Motor neuron (in vitro differentiated cells): ENCODE measurements at regions not wholly inside any gene's neighbourhood (a gene's known extent, or its start where the extent isn't known, plus 50 kb on each side); places are given as distances from the start of the nearest gene placed in this dataset.
"Not testable (repeated sequence)": the region's sequence is repeated elsewhere in the genome, so short reads cannot be mapped to it uniquely, and the experiment has no call there.

Experiments
- ATAC-seq, 8 experiments: fragments of 200-7000 bp; cut with Tn5 transposase; replicated peaks in 6 of 8; 2 replicates each; pipeline ENCODE4 v1.8.0; 2021; ENCODE audit warnings: mild to moderate bottlenecking in 8 of 8, moderate library complexity in 8 of 8
- H3K27ac ChIP-seq, 2 donors: fragments of 250-450 bp; sonication (Bioruptor Pico); 2 replicates each; pipeline ENCODE4 v1.9.0; 2021; ENCODE audit warnings: antibody characterized with exemption in 2 of 2, mild to moderate bottlenecking in 2 of 2, moderate library complexity in 1 of 2
- H3K4me1 ChIP-seq, 2 donors: fragments of 250-450 bp; sonication (Bioruptor Pico); replicated peaks in 1 of 2; 2 replicates each; pipeline ENCODE4 v1.6.1; 2021; ENCODE audit warnings: antibody characterized with exemption in 2 of 2, mild to moderate bottlenecking in 2 of 2, moderate library complexity in 1 of 2
- H3K4me3 ChIP-seq, 5 donors: fragments of 250-450 bp; sonication (Bioruptor Pico); 2 replicates each; pipeline ENCODE4 v1.9.0; 2021; ENCODE audit warnings: antibody characterized with exemption in 5 of 5, mild to moderate bottlenecking in 5 of 5, moderate library complexity in 4 of 5
- WGBS, 10 experiments: fragments of 450-650 bp; shearing (Covaris generic); methylation state at CpG; one replicate each; pipeline ENCODE4 v1.0.0; 2022; 5-methylcytosine and 5-hydroxymethylcytosine counted together
- in situ Hi-C, 9 experiments: fragments of 400-800 bp; cut with MboI; loops; one replicate each; pipeline ENCODE4 v1.15.0; 2021; ENCODE audit warnings: low sequenced_read_pairs in 9 of 9, low pct_unique_long_range_greater_than_20kb in 2 of 9; ENCODE audit not compliant: unreplicated experiment in 9 of 9

GRCh38 chr1:60541831-60542532 lies 468.4 kb upstream of the C1orf87 start:
- WGBS, 10 experiments, result 44 to 97% (median 84%) methylated on average over 2 of the region's 2 CpGs; no CpG with 5 or more reads in 1 of the 10 experiments
- H3K27ac ChIP-seq, result no peak overlapping the region
- in situ Hi-C loops, result no loop called here
- no peak overlapping the region for H3K4me3 ChIP-seq
- no peak for ATAC-seq
- H3K4me1 ChIP-seq, result peaks cover 0 to 9% of the 10 kb centered on the region in 2 donors

GRCh38 chr1:60540141-60540540 lies 466.6 kb upstream of the C1orf87 start:
- in situ Hi-C loops, result no loop called here
- no peak overlapping the region for H3K27ac ChIP-seq
- H3K4me3 ChIP-seq, result no peak overlapping the region
- H3K4me1 ChIP-seq, result peaks cover 0 to 6% of the 10 kb centered on the region in 2 donors
- ATAC-seq, result no peak
- WGBS, 10 experiments, result 8 to 98% (median 90%) methylated on average over 2 to 12 of the region's 12 CpGs; no CpG with 5 or more reads in 1 of the 10 experiments

DNA sequence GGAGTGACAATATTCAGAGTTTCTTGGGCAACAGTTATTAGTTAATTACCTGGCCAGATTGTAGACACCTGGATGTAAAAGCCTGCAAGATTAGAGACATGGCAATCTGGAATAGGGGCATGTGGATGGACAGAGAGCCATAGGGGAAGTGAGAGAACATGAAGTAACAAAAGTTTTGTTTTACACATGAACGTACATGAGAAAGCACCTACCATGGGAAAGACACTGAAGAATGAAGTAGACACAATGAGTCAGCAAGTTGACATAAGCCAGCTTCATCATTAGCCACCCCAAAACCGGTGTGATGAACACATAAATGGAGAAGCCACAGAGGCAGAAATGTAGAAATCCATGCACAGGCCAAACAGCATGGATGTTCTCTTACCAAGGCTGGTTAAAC lies 462.1 kb upstream of the C1orf87 start:
- Histone ChIP-seq H3K4me3 (no peak overlapping the region), H3K4me1 (no peaks in the 10 kb centered on the region), H3K27ac (no peak overlapping the region)
- WGBS, 10 experiments, result 0 to 95% (median 70%) methylated on average over 1 to 2 of the region's 2 CpGs; no CpG with 5 or more reads in 1 of the 10 experiments
- in situ Hi-C loops, result no loop called here
- ATAC-seq, result no peak

DNA sequence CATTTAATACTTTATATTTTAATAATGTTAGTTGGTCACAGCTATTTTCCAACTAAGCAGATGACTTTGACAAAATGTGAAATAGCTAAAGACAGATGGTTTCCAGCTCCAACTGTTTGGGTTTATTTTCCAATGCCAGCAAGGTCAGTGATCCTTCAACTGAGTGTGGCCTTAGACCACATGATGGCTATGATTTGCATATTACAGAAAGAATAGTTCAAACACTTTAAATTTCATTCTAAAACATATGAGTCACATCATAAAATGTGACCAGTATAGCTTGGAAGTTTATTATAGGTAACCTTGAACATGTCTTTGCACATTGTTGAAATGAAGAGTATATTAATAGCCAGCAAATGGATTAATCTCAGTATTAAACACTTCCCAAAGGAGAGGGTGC lies 454.0 kb upstream of the C1orf87 start:
- in situ Hi-C loops, result no loop called here
- Histone ChIP-seq H3K4me1 (no peaks in the 10 kb centered on the region), H3K27ac (no peak overlapping the region), H3K4me3 (no peak overlapping the region)
- no peak for ATAC-seq

DNA sequence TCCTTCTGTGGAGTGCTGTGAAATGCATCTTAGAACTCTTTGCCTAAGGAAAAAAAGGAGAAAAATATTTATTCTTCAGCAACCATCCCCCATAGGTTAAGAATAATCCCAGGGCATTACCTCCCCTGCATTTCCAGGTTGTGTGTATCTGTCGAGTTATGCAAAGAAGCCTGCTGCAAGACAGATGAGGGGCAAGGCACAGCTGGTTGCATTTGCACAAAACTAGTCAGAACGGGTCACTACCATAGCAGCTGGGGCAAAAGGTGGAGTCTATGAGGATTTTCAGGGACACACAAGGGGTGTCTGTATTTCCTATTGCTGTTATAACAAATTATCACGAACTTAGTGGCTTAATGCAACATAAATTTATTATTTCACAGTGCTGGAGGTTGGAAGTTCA lies 443.4 kb upstream of the C1orf87 start:
- peak in 6 of 8 experiments; percentile 30 to 88 (median 74) for ATAC-seq
- no peak overlapping the region for H3K4me3 ChIP-seq
- H3K4me1 ChIP-seq, result peaks cover 13 to 17% of the 10 kb centered on the region in 2 donors
- 0 to 80% (median 31%) methylated on average over 1 to 3 of the region's 3 CpGs for WGBS, 10 experiments
- in situ Hi-C loops, result no loop called here
- no peak overlapping the region for H3K27ac ChIP-seq

- ATAC-seq, result no peak
- in situ Hi-C loops, result no loop called here
- Histone ChIP-seq H3K27ac (no peak overlapping the region), H3K4me1 (no peaks in the 10 kb centered on the region), H3K4me3 (no peak overlapping the region)
Observed at GRCh38 chr1:60510162-60510561, 436.6 kb upstream of the C1orf87 start.

- no peak overlapping the region for H3K27ac ChIP-seq
- WGBS, 10 experiments, result 5 to 100% (median 67%) methylated on average over 1 to 3 of the region's 3 CpGs; no CpG with 5 or more reads in 1 of the 10 experiments
- H3K4me1 ChIP-seq, result peaks cover 6 to 11% of the 10 kb centered on the region in 2 donors
- H3K4me3 ChIP-seq, result no peak overlapping the region
- in situ Hi-C loops, result no loop called here
- peak in 1 of 8 experiments; percentile 37 for ATAC-seq
Observed at GRCh38 chr1:60504206-60504840, 430.8 kb upstream of the C1orf87 start.

GRCh38 chr1:60503266-60503925 lies 429.8 kb upstream of the C1orf87 start:
- H3K4me1 ChIP-seq, result peaks cover 6 to 11% of the 10 kb centered on the region in 2 donors
- H3K4me3 ChIP-seq, result no peak overlapping the region
- no peak overlapping the region for H3K27ac ChIP-seq
- WGBS, 10 experiments, result 0 to 90% (median 46%) methylated on average over 2 to 9 of the region's 9 CpGs
- in situ Hi-C loops, result no loop called here
- peak; percentile 27 to 90 (median 86) for ATAC-seq

DNA sequence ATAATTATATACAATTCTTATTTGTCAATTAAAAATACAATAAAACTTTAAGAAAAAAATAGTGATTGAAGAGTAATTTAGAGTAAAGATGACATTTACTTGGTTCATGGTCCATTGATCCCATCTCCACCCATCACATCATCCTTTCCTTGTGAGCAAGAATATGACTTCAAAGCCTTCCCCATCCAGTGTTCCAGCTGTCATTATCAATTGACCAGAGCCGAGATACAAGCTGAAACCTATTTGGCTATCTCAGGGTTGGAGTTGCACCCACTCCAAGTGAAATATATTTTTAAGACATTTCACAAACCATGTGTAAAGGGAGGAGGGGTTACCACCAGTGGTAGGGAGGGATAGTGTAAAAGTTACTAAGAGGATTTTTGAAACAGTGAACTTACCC lies 428.9 kb upstream of the C1orf87 start:
- WGBS, 10 experiments, result 0 to 100% (median 82%) methylated on average over 1 of the region's 1 CpG; no CpG with 5 or more reads in 1 of the 10 experiments
- in situ Hi-C loops, result no loop called here
- ATAC-seq, result no peak
- Histone ChIP-seq H3K4me1 (peaks cover 6 to 11% of the 10 kb centered on the region in 2 donors), H3K4me3 (no peak overlapping the region), H3K27ac (no peak overlapping the region)

DNA sequence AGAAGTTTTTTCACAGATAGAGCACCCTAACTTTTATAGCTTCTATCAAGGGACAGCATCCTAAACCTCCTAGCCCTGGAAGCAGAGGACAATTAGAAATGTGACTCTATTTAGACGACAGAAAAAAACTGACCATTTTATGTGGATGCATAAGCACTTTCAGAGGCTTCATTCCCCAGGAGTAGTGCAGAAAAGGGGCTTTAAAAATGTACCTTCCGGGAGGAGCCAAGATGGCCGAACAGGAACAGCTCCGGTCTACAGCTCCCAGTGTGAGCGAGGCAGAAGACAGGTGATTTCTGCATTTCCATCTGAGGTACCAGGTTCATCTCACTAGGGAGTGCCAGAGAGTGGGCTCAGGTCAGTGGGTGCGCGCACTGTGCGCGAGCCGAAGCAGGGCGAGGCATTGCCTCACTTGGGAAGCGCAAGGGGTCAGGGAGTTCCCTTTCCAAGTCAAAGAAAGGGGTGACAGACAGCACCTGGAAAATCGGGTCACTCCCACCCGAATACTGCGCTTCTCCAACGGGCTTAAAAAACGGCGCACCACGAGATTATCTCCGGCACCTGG lies 416.4 kb upstream of the C1orf87 start:
- H3K4me3 ChIP-seq, result peak overlapping the region in 1 of 5 donors; percentile 9
- in situ Hi-C loops, H3K4me1 ChIP-seq, H3K27ac ChIP-seq, ATAC-seq: not testable (repeated sequence)
- WGBS, 10 experiments, result 29 to 89% (median 67%) methylated on average over 1 to 5 of the region's 20 CpGs; no CpG with 5 or more reads in 2 of the 10 experiments

GRCh38 chr1:60488847-60489246 lies 415.3 kb upstream of the C1orf87 start:
- Histone ChIP-seq H3K4me1 (peaks cover 0 to 6% of the 10 kb centered on the region in 2 donors), H3K27ac (no peak overlapping the region), H3K4me3 (no peak overlapping the region)
- ATAC-seq, result no peak
- in situ Hi-C loops, result no loop called here

DNA sequence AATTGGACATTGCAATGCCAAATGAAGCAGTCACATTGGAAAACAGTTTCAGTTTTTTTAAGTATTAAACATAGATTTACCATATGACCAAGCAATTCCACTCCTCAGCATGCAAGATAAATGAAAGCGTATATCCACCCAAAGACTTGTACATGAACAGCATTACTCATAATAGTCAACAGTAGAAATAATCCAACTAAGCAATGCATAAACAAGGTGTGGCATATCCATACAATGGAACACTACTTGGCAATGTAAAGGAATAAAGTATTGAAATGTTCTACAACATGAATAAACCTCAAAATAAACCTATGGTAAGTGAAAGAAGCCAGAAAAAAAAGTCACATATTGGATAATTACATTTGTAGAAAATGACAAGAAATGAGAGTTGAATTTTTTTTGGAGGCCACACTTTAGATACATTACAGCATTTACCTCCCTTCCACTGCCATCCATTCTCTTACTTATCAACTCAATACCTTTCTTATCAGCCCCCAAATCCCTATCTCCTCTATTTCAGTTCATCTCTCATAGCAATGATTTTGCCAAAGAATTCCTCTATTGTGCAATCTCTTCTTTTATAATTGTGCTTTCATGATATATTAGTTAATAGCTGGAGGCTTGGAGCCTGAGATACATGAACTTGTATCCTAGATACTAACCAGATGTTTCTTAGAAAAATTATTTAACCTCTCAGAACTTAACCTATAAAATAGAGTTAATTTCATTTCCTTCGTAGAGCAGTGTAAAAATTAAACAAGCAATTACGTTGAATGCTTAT lies 414.2 kb upstream of the C1orf87 start:
- Histone ChIP-seq H3K27ac (no peak overlapping the region), H3K4me3 (no peak overlapping the region), H3K4me1 (peaks cover 0 to 10% of the 10 kb centered on the region in 2 donors)
- peak in 1 of 8 experiments; percentile 74 for ATAC-seq
- WGBS, 10 experiments, result 14 to 90% (median 72%) methylated on average over 2 to 3 of the region's 3 CpGs
- in situ Hi-C loops, result no loop called here

DNA sequence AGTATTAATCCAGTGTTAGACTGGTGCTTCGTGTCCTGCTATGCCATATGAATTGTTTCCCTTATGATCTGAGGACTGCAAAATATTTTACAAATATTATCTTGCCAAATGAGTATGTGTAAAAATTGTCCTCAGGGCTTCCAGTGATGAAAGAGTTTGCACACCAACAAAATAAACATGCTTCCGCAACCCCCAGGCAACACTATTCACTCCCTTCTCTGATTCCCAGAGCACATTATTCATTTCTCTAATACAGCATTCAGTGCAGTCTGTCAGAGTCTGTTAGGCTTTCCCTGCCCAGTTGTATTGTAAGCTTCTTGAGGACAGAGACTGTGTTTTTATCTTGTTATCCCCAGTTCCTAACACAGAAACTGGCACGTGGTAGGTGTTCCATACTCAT lies 409.9 kb upstream of the C1orf87 start:
- Histone ChIP-seq H3K4me1 (peaks cover 0 to 3% of the 10 kb centered on the region in 2 donors), H3K27ac (no peak overlapping the region), H3K4me3 (no peak overlapping the region)
- ATAC-seq, result peak; percentile 29 to 99 (median 82)
- in situ Hi-C loops, result no loop called here
- 10 to 78% (median 55%) methylated on average over 2 to 3 of the region's 3 CpGs; no CpG with 5 or more reads in 2 of the 10 experiments for WGBS, 10 experiments
